LHCN-M2 (cell line): ENCODE measurements at regions not wholly inside any gene's neighbourhood (a gene's known extent, or its start where the extent isn't known, plus 50 kb on each side); places are given as distances from the start of the nearest gene placed in this dataset.

Source experiments
- DNase-seq: peaks from one replicate; pipeline ENCODE4 v3.0.0-alpha.2; 2012; ENCODE audit warnings: low read depth

DNA sequence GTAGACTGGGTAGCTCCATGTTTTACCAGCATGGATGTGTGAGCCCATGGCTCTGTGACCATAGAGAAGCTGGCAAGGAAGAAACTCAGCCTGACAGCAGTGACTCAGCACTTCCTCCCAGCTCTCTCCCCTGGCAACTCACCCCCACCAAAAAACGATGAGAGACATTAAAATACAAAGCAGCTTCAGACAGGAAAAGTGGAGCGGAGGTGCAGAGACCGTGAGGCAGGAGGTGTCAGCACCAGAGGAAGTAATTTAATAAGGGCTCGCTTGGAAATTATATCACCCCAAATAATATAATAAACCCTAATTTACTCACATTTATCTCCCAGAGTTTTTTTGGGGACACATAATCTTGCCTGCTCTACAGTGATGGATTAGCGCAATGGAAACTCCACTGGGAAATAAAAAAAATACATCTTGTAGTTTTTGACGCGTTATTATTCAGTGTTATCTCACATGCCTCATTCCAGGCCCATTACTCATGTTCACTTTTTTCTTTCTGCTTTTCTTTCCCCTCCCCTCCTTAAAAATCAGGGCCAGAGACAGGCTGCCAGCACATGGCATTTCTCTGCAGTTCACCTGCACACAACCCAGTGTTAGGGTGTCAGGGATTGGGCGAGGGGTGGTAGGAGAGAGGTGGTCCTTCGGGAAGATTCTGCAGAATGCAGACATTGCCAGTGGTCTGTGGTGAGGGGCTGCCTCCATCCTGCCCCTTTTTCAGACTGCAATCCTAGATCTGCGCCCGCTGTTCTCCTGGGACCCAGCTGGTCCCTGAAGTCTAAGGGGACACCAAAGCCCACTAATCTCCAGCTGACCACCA lies 170.8 kb downstream of the BUD13 start:
- peak; percentile 3 for DNase-seq

DNA sequence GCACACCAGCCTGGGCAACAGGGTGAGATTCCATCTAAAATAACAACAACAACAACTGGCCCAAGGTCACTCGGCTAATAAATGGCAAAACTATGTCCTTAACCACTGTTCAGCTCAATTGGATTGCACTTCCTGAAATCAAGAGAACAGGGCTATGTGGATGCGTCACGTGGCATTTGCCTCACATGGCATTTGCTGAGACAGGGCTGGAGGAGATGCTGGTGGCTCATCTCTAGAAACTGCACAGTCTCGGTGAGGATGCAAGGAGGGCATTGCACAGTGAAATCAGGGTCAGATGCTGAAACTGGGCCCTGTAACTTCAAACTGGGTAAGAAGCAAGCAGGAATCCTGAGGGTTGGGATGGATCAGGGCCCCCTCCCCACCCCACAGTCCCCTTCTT lies 171.9 kb downstream of the BUD13 start:
- DNase-seq, result peak; percentile 5

GRCh38 chr11:116598556-116598955 lies 174.2 kb downstream of the BUD13 start:
- DNase-seq, result no peak

- DNase-seq, result no peak
Measured at GRCh38 chr11:116598036-116598435, 174.8 kb downstream of the BUD13 start.

DNA sequence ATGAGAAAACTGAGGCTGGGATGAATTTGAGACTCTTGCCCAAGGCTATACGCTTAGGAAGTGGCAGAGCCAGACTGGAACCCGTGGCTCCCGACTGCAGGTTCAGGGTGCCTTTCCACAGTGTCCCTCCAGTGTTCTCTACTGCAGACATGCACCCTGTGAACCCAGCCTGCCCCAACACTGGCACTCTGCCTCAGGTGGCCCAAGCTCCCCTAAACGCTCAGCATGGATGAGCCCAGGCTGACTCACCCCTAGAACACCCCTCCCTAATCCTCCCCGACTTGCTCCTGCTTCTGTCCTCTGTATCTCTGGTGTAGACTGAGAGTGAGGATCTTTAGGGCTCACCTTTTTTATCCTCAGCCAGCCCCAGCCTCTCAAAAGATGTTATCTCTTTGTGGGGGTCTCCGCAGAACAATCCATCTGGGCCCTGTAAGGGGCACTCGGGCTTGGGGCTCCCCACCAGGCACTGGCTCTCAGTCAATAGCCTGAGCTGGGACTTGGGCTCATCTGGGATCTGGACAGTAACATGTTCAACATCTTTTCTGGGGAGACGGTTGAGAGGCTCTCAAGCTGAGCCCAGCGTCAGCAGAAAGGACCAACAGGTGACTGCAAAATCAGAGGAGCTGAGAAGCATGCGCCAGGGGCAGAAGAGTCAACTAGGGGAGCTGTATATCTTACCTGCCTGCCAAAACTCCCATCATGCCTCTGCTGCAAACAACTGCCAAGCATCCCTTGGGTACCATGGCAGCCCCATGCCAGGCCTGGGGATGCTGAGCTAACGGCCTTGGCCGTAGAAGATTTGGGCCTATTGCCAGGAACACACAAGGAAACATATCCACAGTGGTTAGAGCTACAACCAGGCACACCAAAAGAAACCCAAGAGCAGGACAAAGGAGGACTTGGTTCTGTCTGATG lies 176.2 kb downstream of the BUD13 start:
- DNase-seq, result no peak

- no peak for DNase-seq
Measured at GRCh38 chr11:116595305-116595880, 177.4 kb downstream of the BUD13 start.

GRCh38 chr11:116590844-116591570 lies 181.8 kb downstream of the BUD13 start:
- no peak for DNase-seq

GRCh38 chr11:116589402-116589801 lies 183.4 kb downstream of the BUD13 start:
- DNase-seq, result no peak

GRCh38 chr11:116586392-116586791 lies 186.4 kb downstream of the BUD13 start:
- no peak for DNase-seq

DNA sequence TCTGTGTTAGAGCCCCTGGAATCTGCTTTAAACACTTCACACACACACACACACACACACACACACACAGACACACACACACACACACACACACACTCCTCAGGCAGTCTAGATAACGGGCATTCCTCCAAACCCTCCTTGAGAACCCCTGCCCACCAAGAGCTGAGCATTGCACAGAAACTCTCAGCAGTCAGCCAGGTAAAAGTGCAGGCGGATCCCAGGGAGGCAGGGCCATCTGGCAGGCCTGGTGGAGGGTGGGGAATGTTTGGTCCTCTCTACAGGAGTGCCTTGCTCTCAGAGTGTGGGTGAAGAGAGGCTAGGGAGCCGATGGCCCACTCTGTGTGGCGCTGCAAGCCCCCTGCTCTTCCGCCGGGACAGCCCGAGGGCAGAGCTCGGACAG lies 190.2 kb downstream of the BUD13 start:
- no peak for DNase-seq

GRCh38 chr11:116581349-116581748 lies 191.4 kb downstream of the BUD13 start:
- DNase-seq, result no peak

- no peak for DNase-seq
Measured at GRCh38 chr11:116580799-116581198, 192.0 kb downstream of the BUD13 start.

DNA sequence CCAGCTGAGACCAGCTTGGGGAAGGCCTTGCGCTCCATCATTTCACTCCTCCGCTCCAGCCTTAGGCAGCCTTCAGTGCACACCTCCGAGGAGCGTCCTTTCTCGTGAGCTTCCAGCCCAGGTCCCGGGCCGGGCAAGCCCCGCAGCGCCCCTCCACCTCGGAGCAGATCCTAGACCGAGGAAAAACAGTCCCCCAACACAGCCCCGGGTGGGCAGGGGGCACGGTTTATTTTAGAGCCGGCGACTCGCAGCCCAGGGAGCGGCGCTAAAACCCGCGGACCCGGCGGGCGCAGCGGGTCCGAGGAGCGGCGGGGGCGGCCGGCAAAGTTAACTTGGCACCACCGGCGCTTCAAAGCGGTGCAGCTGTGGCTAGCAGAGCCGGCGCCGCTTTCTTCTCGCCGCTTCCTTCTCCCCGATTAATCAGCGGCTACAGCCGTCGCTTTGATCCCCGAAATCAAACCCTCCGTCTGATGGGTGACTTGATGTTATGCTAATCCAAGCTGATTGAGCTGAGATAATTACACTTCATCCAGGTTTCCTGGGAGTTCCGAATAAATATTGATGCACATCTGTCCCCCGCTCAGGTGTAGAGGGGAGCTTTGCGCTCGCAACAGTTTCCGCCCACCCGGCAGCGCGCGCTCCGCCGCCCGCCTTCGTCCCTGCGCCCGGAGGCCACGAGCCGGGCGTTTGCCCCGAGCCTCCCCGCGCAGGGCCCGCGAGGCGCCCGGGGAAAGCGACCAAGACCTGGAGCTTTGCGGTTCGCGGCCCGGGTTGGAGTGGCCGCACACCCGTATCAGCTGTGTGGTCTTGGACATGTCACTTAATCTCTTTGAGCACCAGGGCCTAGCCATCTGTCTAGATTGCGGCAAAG lies 192.7 kb downstream of the BUD13 start:
- DNase-seq, result no peak

DNA sequence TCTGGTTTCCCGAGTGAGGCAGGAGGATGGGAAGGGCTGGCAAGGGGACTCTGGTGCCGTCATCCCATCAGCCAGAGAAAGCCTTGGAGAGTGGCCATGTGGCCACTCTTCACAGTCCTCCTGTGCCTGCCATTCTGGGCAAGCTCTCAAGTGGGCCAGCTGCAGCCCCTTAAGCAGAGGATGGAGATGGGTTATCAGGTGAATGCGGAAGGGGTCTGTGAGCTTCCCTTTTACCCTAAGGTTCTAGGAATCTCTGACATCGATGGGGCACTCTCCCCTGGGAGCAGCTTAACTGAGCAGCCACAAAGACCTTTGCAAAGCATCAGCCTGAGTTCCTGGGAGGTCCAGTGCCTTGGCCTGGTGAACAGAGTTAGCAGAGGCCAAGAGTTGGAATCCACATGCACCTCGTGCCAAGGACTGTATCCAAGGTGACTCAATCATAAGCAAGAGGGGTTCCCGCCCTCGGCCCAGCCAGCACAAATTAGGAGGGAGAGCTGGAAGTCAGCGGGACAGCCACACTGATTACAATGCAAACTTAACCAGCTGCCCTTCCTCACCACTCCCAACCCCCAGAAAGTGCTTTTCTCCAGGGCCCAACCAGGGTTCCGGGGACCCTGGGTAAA lies 193.6 kb downstream of the BUD13 start:
- DNase-seq, result no peak

GRCh38 chr11:116577956-116578355 lies 194.8 kb downstream of the BUD13 start:
- DNase-seq, result no peak

DNA sequence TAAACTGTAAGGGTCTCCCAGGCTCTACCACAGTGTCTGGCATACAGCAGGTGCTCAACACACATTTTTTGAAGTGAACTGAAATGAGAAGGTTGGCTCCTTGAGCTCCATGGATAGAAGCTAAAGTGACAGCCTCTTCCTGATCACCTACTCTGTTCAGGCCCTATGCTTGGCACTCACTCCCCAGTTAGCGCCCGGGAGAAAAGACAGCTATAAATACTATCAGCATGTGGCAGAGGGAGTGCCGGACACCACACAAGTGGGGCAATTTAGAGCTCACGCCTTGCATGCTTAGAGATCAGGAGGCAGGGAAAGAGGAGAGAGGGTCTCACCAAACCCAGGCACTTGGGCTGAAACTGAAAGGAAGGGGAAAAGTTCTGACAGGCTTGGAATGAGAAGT lies 195.5 kb downstream of the BUD13 start:
- DNase-seq, result no peak

- no peak for DNase-seq
Measured at GRCh38 chr11:116576526-116576925, 196.3 kb downstream of the BUD13 start.

DNA sequence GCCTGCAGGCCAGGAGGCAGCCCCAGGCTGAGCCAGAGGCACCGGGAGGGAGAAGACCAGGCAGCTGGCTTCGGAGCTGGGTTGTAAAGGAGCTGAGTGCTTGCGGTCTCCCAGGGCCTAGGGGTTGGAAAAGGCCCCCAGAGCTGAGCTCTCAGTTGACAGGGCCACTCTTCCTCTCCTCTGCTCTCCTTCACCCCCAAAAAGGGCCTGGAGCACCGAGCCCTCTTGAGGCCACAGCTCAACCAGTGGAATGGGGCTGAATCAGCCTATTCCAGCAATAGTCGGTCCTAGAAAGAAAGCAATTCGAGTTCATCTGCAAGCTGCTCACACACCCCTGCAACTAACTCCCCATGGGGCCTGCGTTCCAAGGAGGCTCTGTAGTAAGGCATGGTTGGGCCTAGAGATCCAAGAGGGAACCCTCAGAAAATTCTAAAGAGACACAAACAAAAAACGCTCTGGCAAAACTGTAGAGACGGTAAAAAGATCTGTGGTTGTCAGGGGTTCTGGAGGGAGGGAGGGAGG lies 205.0 kb downstream of the BUD13 start:
- DNase-seq, result no peak

DNA sequence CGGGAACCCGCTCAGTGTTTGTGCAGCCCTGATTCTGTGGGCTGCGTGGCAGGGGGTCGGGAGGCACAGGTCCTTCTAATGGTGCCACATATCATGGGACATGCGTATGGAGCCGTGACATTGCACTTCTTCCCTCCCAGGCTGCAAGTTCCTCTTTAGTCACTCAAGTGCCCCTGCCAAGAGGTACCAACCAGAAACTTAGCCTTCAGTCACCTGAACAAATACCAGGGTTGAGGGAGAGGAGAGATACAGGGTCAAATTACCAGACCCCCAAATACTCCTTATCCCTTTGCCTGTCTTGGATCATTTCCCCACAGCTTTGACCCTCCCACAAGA lies 209.1 kb downstream of the BUD13 start:
- DNase-seq, result no peak
